ENCODE measurements at regions not wholly inside any gene's neighbourhood (a gene's known extent, or its start where the extent isn't known, plus 50 kb on each side); places are given as distances from the start of the nearest gene placed in this dataset.

DNA sequence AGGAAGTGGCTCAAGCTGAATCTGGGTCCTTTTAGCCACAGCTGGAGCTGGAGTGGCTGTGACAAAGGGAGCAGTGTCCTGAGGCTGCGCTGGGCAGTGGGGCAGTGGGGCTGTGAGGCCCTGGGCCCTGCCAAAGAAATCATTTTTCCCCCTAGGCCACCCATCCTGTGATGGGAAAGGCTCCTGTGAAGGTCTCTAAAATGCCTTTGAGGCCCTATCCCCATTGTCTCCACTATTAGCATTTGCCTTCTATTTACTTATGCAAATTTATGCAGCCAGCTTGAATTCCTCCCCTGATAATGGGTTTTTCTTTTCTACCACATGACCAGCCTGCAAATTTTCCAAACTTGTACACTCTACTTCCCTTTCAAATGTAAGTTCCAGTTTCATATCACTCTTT is 539.2 kb downstream of the MEI4 start:
- no peak for TF ChIP-seq POLR2A (IDR thresholded peaks at IDR 0.05)
- TF ChIP-seq, protein P1, sequence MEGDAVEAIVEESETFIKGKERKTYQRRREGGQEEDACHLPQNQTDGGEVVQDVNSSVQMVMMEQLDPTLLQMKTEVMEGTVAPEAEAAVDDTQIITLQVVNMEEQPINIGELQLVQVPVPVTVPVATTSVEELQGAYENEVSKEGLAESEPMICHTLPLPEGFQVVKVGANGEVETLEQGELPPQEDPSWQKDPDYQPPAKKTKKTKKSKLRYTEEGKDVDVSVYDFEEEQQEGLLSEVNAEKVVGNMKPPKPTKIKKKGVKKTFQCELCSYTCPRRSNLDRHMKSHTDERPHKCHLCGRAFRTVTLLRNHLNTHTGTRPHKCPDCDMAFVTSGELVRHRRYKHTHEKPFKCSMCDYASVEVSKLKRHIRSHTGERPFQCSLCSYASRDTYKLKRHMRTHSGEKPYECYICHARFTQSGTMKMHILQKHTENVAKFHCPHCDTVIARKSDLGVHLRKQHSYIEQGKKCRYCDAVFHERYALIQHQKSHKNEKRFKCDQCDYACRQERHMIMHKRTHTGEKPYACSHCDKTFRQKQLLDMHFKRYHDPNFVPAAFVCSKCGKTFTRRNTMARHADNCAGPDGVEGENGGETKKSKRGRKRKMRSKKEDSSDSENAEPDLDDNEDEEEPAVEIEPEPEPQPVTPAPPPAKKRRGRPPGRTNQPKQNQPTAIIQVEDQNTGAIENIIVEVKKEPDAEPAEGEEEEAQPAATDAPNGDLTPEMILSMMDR (IDR thresholded peaks at IDR 0.05) = no peak
